ENCODE measurements at regions not wholly inside any gene's neighbourhood (a gene's known extent, or its start where the extent isn't known, plus 50 kb on each side); places are given as distances from the start of the nearest gene placed in this dataset.

- Histone ChIP-seq H3K9ac (ENCODE audit: low read depth, low read length, poor library complexity, severe bottlenecking) (no peak overlapping the region), H3K4me1 (ENCODE audit: insufficient read depth, low read length, poor library complexity, severe bottlenecking) (no peaks in the 10 kb centered on the region), H3K4me2 (ENCODE audit: low read depth, low read length, poor library complexity, severe bottlenecking) (no peak overlapping the region), H4K20me1 (ENCODE audit: insufficient read depth, low read length, poor library complexity, severe bottlenecking) (no peaks in the 10 kb centered on the region), H3F3A (ENCODE audit: low read depth) (no peaks in the 10 kb centered on the region), H3K36me3 (ENCODE audit: insufficient read depth, low read length) (no peaks in the 10 kb centered on the region), H3K27me3 (ENCODE audit: insufficient read depth, low read length, poor library complexity, severe bottlenecking) (no peaks in the 10 kb centered on the region), H3K9me2 (replicated peaks; ENCODE audit: low read depth, low read length) (no peaks in the 10 kb centered on the region), H3K4me3 (ENCODE audit: low read length, poor library complexity, severe bottlenecking) (no peak overlapping the region), H2AFZ (ENCODE audit: low read length) (no peak overlapping the region), H3K9me3 (ENCODE audit: insufficient read depth, low read depth, low read length) (no peaks in the 10 kb centered on the region), H3K79me2 (ENCODE audit: insufficient read depth, low read length) (no peaks in the 10 kb centered on the region)
- TF ChIP-seq EZH2phosphoT487 (IDR thresholded peaks at IDR 0.05; ENCODE audit: borderline replicate concordance) (no peak), CTCF (conservative IDR thresholded peaks at IDR 0.05; ENCODE audit: low read length) (no peak)
Measured at GRCh38 chr2:16225071-16225470, 284.7 kb downstream of the MYCN start.

- Histone ChIP-seq H3K79me2 (ENCODE audit: insufficient read depth, low read length) (no peaks in the 10 kb centered on the region), H3F3A (ENCODE audit: low read depth) (no peaks in the 10 kb centered on the region), H2AFZ (ENCODE audit: low read length) (no peak overlapping the region), H3K4me2 (ENCODE audit: low read depth, low read length, poor library complexity, severe bottlenecking) (no peak overlapping the region), H3K9ac (ENCODE audit: low read depth, low read length, poor library complexity, severe bottlenecking) (no peak overlapping the region), H4K20me1 (ENCODE audit: insufficient read depth, low read length, poor library complexity, severe bottlenecking) (no peaks in the 10 kb centered on the region), H3K4me3 (ENCODE audit: low read length, poor library complexity, severe bottlenecking) (no peak overlapping the region), H3K9me2 (replicated peaks; ENCODE audit: low read depth, low read length) (no peaks in the 10 kb centered on the region), H3K9me3 (ENCODE audit: insufficient read depth, low read depth, low read length) (no peaks in the 10 kb centered on the region), H3K36me3 (ENCODE audit: insufficient read depth, low read length) (no peaks in the 10 kb centered on the region), H3K27me3 (ENCODE audit: insufficient read depth, low read length, poor library complexity, severe bottlenecking) (no peaks in the 10 kb centered on the region), H3K4me1 (ENCODE audit: insufficient read depth, low read length, poor library complexity, severe bottlenecking) (no peaks in the 10 kb centered on the region)
- TF ChIP-seq EZH2phosphoT487 (IDR thresholded peaks at IDR 0.05; ENCODE audit: borderline replicate concordance) = no peak
- TF ChIP-seq CTCF (conservative IDR thresholded peaks at IDR 0.05; ENCODE audit: low read length) = no peak
Measured at GRCh38 chr2:16224298-16225045, 284.1 kb downstream of the MYCN start.

DNA sequence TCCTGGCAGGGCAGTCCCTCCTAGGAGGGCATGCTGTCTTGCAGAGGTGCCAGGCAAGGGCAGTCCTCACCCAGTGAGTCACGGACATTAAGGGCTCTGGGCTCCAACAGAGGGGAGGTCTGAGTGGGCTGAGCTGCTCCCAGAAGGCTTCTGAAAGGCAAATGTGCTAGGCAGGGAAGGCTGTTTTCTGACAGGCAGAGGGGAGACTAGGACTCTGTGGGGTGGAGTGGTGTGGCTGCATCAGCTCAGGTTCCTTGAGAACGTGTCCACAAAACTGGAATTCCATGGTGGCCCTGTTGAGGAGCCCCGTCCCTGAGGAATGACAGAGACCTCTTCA lies 283.5 kb downstream of the MYCN start:
- Histone ChIP-seq H4K20me1 (ENCODE audit: insufficient read depth, low read length, poor library complexity, severe bottlenecking) (no peaks in the 10 kb centered on the region), H3K4me2 (ENCODE audit: low read depth, low read length, poor library complexity, severe bottlenecking) (no peak overlapping the region), H3F3A (ENCODE audit: low read depth) (no peaks in the 10 kb centered on the region), H3K9ac (ENCODE audit: low read depth, low read length, poor library complexity, severe bottlenecking) (no peak overlapping the region), H2AFZ (ENCODE audit: low read length) (no peak overlapping the region), H3K79me2 (ENCODE audit: insufficient read depth, low read length) (no peaks in the 10 kb centered on the region), H3K27me3 (ENCODE audit: insufficient read depth, low read length, poor library complexity, severe bottlenecking) (no peaks in the 10 kb centered on the region), H3K36me3 (ENCODE audit: insufficient read depth, low read length) (no peaks in the 10 kb centered on the region), H3K4me3 (ENCODE audit: low read length, poor library complexity, severe bottlenecking) (no peak overlapping the region), H3K9me3 (ENCODE audit: insufficient read depth, low read depth, low read length) (no peaks in the 10 kb centered on the region), H3K4me1 (ENCODE audit: insufficient read depth, low read length, poor library complexity, severe bottlenecking) (no peaks in the 10 kb centered on the region), H3K9me2 (replicated peaks; ENCODE audit: low read depth, low read length) (no peaks in the 10 kb centered on the region)
- TF ChIP-seq EZH2phosphoT487 (IDR thresholded peaks at IDR 0.05; ENCODE audit: borderline replicate concordance) = no peak
- TF ChIP-seq CTCF (conservative IDR thresholded peaks at IDR 0.05; ENCODE audit: low read length) = no peak
